ENCODE measurements at regions not wholly inside any gene's neighbourhood (a gene's known extent, or its start where the extent isn't known, plus 50 kb on each side); places are given as distances from the start of the nearest gene placed in this dataset.

DNA sequence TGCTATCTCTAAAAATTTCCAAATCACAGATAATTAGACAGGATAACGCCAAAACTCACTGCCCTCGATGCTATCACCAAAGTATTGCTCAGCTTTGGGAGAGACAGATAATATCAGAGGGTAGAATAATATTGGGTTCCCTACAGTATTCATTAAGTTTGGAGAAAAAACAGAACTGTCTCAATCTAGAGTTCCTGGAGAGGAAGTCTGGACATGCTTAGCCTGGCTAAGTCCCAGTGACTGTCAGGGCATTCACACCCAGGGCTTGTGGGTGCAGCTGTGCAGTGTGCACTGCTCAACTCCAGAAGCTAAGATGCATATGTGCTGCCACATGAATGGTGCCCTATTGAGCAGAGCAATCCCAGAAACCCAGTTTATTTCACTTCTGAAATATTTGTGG lies 459.6 kb upstream of the DPH6 start:
- no peak for FAIRE-seq
- ATAC-seq, result no peak
- DNase-seq (ENCODE audit: extremely low read depth in 1 of 4, low spot score in 3 of 4), result no peak
- intact Hi-C loops (cut with micrococcal nuclease), result no loop called here
- 0% methylated on average over 2 of the region's 2 CpGs for WGBS (ENCODE audit: insufficient coverage, low coverage, missing lambda C conversion rate)
- H3K4me1 ChIP-seq (replicated peaks in 1 of 2; ENCODE audit: control insufficient read depth in 2 of 2, insufficient read depth in 2 of 2, low read length in 2 of 2), result no peaks in the 10 kb centered on the region
- in situ Hi-C loops (cut with MboI), result no loop called here
- no peak overlapping the region for H3K9ac ChIP-seq (ENCODE audit: insufficient read depth in 1 of 2, low read depth in 2 of 2, low read length in 2 of 2)
- H3K4me3 ChIP-seq, result no peak overlapping the region
- no peaks in the 10 kb centered on the region for H4K20me1 ChIP-seq (replicated peaks; ENCODE audit: control insufficient read depth, insufficient read depth, low read length)
- no peak overlapping the region for H3K4me2 ChIP-seq (ENCODE audit: insufficient read depth, low read length)
- H3K27me3 ChIP-seq (ENCODE audit: control insufficient read depth in 2 of 2, insufficient read depth in 2 of 2, low read length in 2 of 2), result no peaks in the 10 kb centered on the region
- H3K79me2 ChIP-seq (ENCODE audit: control insufficient read depth, insufficient read depth, low read length), result no peaks in the 10 kb centered on the region
- H3K9me1 ChIP-seq (ENCODE audit: control insufficient read depth, insufficient read depth, low read length), result no peaks in the 10 kb centered on the region
- H3K36me3 ChIP-seq (ENCODE audit: control insufficient read depth, insufficient read depth, low read length), result no peaks in the 10 kb centered on the region
- POLR2A ChIA-PET, result interaction anchor here (0.6 kb wide), 1 partner anchor 138 kb away, joined by 3 read pairs; no protein-coding TSS in a partner anchor
- no peak overlapping the region for H3K27ac ChIP-seq (ENCODE audit: extremely low read depth, low read depth, low read length)
- CTCF ChIA-PET (ENCODE audit: low intra/inter-chr PET ratio), result no interaction called here
- no peaks in the 10 kb centered on the region for H3K9me3 ChIP-seq (replicated peaks; ENCODE audit: control insufficient read depth, insufficient read depth, low read depth, low read length)
- no TSS peak for BruUV-seq (replicated peaks)
- H2AFZ ChIP-seq (ENCODE audit: low read depth, low read length), result no peak overlapping the region
- TF ChIP-seq ZNF224 (CRISPR knock-in tag; IDR thresholded peaks at IDR 0.05) (no peak), SIN3B (IDR thresholded peaks at IDR 0.05; ENCODE audit: low read depth) (no peak), ARID3A (IDR thresholded peaks at IDR 0.05; ENCODE audit: borderline replicate concordance, low read depth, low read length) (no peak), PTTG1 (tag; IDR thresholded peaks at IDR 0.05; ENCODE audit: low read depth) (no peak), ZNF175 (CRISPR knock-in tag; IDR thresholded peaks at IDR 0.05; ENCODE audit: low read depth) (no peak), MTA3 (IDR thresholded peaks at IDR 0.05; ENCODE audit: borderline replicate concordance) (no peak), MEIS2 (IDR thresholded peaks at IDR 0.05; ENCODE audit: partially characterized antibody) (no peak), ZNF431 (CRISPR knock-in tag; IDR thresholded peaks at IDR 0.05) (no peak), MIER1 (IDR thresholded peaks at IDR 0.05; ENCODE audit: low read depth) (no peak), ZNF707 (CRISPR knock-in tag; conservative IDR thresholded peaks at IDR 0.05) (no peak)
- TF ChIP-seq, protein P1, sequence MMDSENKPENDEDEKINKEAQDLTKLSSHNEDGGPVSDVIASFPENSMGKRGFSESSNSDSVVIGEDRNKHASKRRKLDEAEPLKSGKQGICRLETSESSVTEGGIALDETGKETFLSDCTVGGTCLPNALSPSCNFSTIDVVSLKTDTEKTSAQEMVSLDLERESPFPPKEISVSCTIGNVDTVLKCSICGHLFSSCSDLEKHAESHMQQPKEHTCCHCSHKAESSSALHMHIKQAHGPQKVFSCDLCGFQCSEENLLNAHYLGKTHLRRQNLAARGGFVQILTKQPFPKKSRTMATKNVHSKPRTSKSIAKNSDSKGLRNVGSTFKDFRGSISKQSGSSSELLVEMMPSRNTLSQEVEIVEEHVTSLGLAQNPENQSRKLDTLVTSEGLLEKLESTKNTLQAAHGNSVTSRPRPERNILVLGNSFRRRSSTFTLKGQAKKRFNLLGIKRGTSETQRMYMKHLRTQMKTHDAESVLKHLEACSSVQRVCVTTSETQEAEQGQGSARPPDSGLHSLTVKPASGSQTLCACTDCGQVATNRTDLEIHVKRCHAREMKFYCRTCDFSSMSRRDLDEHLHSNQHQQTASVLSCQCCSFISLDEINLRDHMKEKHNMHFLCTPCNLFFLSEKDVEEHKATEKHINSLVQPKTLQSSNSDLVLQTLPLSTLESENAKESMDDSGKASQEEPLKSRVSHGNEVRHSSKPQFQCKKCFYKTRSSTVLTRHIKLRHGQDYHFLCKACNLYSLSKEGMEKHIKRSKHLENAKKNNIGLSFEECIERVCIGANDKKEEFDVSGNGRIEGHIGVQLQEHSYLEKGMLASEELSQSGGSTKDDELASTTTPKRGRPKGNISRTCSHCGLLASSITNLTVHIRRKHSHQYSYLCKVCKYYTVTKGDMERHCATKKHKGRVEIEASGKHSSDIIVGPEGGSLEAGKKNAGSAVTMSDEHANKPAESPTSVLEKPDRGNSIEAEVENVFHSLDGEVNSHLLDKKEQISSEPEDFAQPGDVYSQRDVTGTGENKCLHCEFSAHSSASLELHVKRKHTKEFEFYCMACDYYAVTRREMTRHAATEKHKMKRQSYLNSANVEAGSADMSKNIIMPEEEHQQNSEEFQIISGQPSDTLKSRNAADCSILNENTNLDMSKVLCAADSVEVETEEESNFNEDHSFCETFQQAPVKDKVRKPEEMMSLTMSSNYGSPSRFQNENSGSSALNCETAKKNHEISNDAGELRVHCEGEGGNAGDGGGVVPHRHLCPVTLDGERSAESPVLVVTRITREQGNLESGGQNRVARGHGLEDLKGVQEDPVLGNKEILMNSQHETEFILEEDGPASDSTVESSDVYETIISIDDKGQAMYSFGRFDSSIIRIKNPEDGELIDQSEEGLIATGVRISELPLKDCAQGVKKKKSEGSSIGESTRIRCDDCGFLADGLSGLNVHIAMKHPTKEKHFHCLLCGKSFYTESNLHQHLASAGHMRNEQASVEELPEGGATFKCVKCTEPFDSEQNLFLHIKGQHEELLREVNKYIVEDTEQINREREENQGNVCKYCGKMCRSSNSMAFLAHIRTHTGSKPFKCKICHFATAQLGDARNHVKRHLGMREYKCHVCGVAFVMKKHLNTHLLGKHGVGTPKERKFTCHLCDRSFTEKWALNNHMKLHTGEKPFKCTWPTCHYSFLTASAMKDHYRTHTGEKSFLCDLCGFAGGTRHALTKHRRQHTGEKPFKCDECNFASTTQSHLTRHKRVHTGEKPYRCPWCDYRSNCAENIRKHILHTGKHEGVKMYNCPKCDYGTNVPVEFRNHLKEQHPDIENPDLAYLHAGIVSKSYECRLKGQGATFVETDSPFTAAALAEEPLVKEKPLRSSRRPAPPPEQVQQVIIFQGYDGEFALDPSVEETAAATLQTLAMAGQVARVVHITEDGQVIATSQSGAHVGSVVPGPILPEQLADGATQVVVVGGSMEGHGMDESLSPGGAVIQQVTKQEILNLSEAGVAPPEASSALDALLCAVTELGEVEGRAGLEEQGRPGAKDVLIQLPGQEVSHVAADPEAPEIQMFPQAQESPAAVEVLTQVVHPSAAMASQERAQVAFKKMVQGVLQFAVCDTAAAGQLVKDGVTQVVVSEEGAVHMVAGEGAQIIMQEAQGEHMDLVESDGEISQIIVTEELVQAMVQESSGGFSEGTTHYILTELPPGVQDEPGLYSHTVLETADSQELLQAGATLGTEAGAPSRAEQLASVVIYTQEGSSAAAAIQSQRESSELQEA (IDR thresholded peaks at IDR 0.05; ENCODE audit: low read depth), result no peak
- TF ChIP-seq, protein P2, sequence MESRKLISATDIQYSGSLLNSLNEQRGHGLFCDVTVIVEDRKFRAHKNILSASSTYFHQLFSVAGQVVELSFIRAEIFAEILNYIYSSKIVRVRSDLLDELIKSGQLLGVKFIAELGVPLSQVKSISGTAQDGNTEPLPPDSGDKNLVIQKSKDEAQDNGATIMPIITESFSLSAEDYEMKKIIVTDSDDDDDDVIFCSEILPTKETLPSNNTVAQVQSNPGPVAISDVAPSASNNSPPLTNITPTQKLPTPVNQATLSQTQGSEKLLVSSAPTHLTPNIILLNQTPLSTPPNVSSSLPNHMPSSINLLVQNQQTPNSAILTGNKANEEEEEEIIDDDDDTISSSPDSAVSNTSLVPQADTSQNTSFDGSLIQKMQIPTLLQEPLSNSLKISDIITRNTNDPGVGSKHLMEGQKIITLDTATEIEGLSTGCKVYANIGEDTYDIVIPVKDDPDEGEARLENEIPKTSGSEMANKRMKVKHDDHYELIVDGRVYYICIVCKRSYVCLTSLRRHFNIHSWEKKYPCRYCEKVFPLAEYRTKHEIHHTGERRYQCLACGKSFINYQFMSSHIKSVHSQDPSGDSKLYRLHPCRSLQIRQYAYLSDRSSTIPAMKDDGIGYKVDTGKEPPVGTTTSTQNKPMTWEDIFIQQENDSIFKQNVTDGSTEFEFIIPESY (CRISPR knock-in tag; IDR thresholded peaks at IDR 0.05), result no peak
